H9 (cell line): ENCODE measurements at regions not wholly inside any gene's neighbourhood (a gene's known extent, or its start where the extent isn't known, plus 50 kb on each side); places are given as distances from the start of the nearest gene placed in this dataset.

Experiments used
- DNase-seq: peaks from one replicate; pipeline ENCODE4 v3.0.0-alpha.2; 2017
- H2AFZ ChIP-seq: one replicate; pipeline ENCODE4 v1.6.1; 2013; ENCODE audit warnings: mild to moderate bottlenecking, low read length, control low read depth, moderate library complexity
- H2AK5ac ChIP-seq: 2 replicates; pipeline ENCODE4 v1.6.1; 2013; ENCODE audit warnings: low read length, control low read depth, mixed read lengths; ENCODE audit not compliant: insufficient read length
- H2BK120ac ChIP-seq: one replicate; pipeline ENCODE4 v1.6.1; 2013; ENCODE audit warnings: low read depth, mild to moderate bottlenecking, low read length, control low read depth, inconsistent platforms; ENCODE audit not compliant: poor library complexity, severe bottlenecking
- H2BK12ac ChIP-seq: 2 replicates; pipeline ENCODE4 v1.6.1; 2013; ENCODE audit warnings: low read length, control low read depth, mixed read lengths, low read depth; ENCODE audit not compliant: insufficient read length
- H2BK15ac ChIP-seq: 2 replicates; pipeline ENCODE4 v1.6.1; 2013; ENCODE audit warnings: low read depth, low read length, control low read depth
- H2BK20ac ChIP-seq: one replicate; pipeline ENCODE4 v1.6.1; 2013; ENCODE audit warnings: low read depth, mild to moderate bottlenecking, low read length, control low read depth, inconsistent platforms; ENCODE audit not compliant: poor library complexity, severe bottlenecking
- H2BK5ac ChIP-seq: 2 replicates; pipeline ENCODE4 v1.6.1; 2013; ENCODE audit warnings: low read length, control low read depth, mixed read lengths; ENCODE audit not compliant: insufficient read length
- H3K14ac ChIP-seq: 2 replicates; pipeline ENCODE4 v1.6.1; 2013; ENCODE audit warnings: low read length, control low read depth; ENCODE audit not compliant: insufficient read depth
- H3K18ac ChIP-seq: 2 replicates; pipeline ENCODE4 v1.6.1; 2013; ENCODE audit warnings: low read depth, mild to moderate bottlenecking, mixed read lengths, low read length, control low read depth; ENCODE audit not compliant: insufficient read length
- H3K23ac ChIP-seq: 2 replicates; pipeline ENCODE4 v1.6.1; 2013; ENCODE audit warnings: low read length, control low read depth, mixed read lengths, low read depth; ENCODE audit not compliant: insufficient read length
- H3K23me2 ChIP-seq: 2 replicates; pipeline ENCODE4 v1.6.1; 2013; ENCODE audit warnings: low read depth, mild to moderate bottlenecking, mixed read lengths, low read length, control low read depth; ENCODE audit not compliant: insufficient read length, poor library complexity, severe bottlenecking
- H3K27ac ChIP-seq: 2 replicates; pipeline ENCODE4 v1.5.1; 2013; ENCODE audit warnings: low read length, control low read depth, mixed read lengths, low read depth; ENCODE audit not compliant: insufficient read length
- H3K27me3 ChIP-seq: 2 replicates; pipeline ENCODE4 v1.6.1; 2013; ENCODE audit warnings: low read length, control low read depth, inconsistent platforms; ENCODE audit not compliant: insufficient read depth
- H3K4ac ChIP-seq: 2 replicates; pipeline ENCODE4 v1.6.1; 2013; ENCODE audit warnings: low read depth, mild to moderate bottlenecking, control low read depth, inconsistent platforms, low read length, moderate library complexity
- H3K4me1 ChIP-seq: 2 replicates; pipeline ENCODE4 v1.6.1; 2013; ENCODE audit warnings: low read length, control low read depth, inconsistent platforms; ENCODE audit not compliant: insufficient read depth
- H3K4me2 ChIP-seq: 2 replicates; pipeline ENCODE4 v1.6.1; 2013; ENCODE audit warnings: low read length, control low read depth, mixed read lengths; ENCODE audit not compliant: insufficient read length, insufficient read depth
- H3K56ac ChIP-seq: 2 replicates; pipeline ENCODE4 v1.6.1; 2013; ENCODE audit warnings: low read depth, mild to moderate bottlenecking, mixed read lengths, low read length, control low read depth; ENCODE audit not compliant: insufficient read length
- H3K79me1 ChIP-seq: 2 replicates; pipeline ENCODE4 v1.6.1; 2013; ENCODE audit warnings: low read depth, mild to moderate bottlenecking, moderate library complexity, low read length, control low read depth, inconsistent platforms; ENCODE audit not compliant: insufficient read depth, poor library complexity, severe bottlenecking
- H3K79me2 ChIP-seq: 2 replicates; pipeline ENCODE4 v1.6.1; 2013; ENCODE audit warnings: low read length, control low read depth, inconsistent platforms; ENCODE audit not compliant: insufficient read depth
- H3K9ac ChIP-seq: 2 replicates; pipeline ENCODE4 v1.6.1; 2013; ENCODE audit warnings: low read length, control low read depth, mixed read lengths; ENCODE audit not compliant: insufficient read length; ENCODE audit errors: extremely low read depth
- H3K9me3 ChIP-seq: one replicate; pipeline ENCODE4 v1.6.1; 2013; ENCODE audit warnings: low read depth, low read length, inconsistent platforms; ENCODE audit not compliant: control insufficient read depth
- H3T11ph ChIP-seq: one replicate; pipeline ENCODE4 v1.6.1; 2013; ENCODE audit warnings: mild to moderate bottlenecking, low read length, control low read depth, inconsistent platforms
- H4K20me1 ChIP-seq: one replicate; pipeline ENCODE4 v1.6.1; 2013; ENCODE audit not compliant: control insufficient read depth, insufficient read length, insufficient read depth
- H4K5ac ChIP-seq: 2 replicates; pipeline ENCODE4 v1.6.1; 2013; ENCODE audit warnings: low read depth, mild to moderate bottlenecking, mixed read lengths, low read length, control low read depth; ENCODE audit not compliant: insufficient read length
- H4K8ac ChIP-seq: replicated peaks from 2 replicates; pipeline ENCODE4 v1.6.1; 2013; ENCODE audit warnings: low read length, control low read depth, mixed read lengths, low read depth; ENCODE audit not compliant: insufficient read length
- H4K91ac ChIP-seq: 2 replicates; pipeline ENCODE4 v1.6.1; 2013; ENCODE audit warnings: low read depth, mild to moderate bottlenecking, moderate library complexity, mixed read lengths, low read length, control low read depth; ENCODE audit not compliant: insufficient read length
- H3K27ac Mint-ChIP-seq, 3 experiments: 2 replicates in 2 of 3; 3 replicates in 1 of 3; pipeline ENCODE4 v1.8.0; 2020 to 2021; ENCODE audit warnings: mixed read lengths in 3 of 3, mild to moderate bottlenecking in 1 of 3, moderate library complexity in 1 of 3
- H3K27me3 Mint-ChIP-seq: 2 replicates; pipeline ENCODE4 v1.8.0; 2021; ENCODE audit warnings: low read depth, mild to moderate bottlenecking, moderate library complexity, mixed read lengths
- H3K36me3 Mint-ChIP-seq, 3 experiments: 2 replicates in 2 of 3; 3 replicates in 1 of 3; pipeline ENCODE4 v1.8.0; 2020 to 2021; ENCODE audit warnings: low read depth in 3 of 3, mixed read lengths in 3 of 3; ENCODE audit not compliant: insufficient read depth in 1 of 3
- H3K4me1 Mint-ChIP-seq, 2 experiments: 2 replicates each; pipeline ENCODE4 v1.8.0; 2020; ENCODE audit warnings: mixed read lengths in 2 of 2
- H3K4me3 Mint-ChIP-seq, 2 experiments: 2 replicates in 1 of 2; 3 replicates in 1 of 2; pipeline ENCODE4 v1.8.0; 2020 to 2021; ENCODE audit warnings: mild to moderate bottlenecking in 2 of 2, mixed read lengths in 2 of 2, moderate library complexity in 1 of 2
- H3K9me3 Mint-ChIP-seq, 2 experiments: 2 replicates in 1 of 2; 3 replicates in 1 of 2; pipeline ENCODE4 v1.8.0; 2020; ENCODE audit warnings: mild to moderate bottlenecking in 2 of 2, mixed read lengths in 2 of 2, moderate library complexity in 1 of 2
- CTCF ChIP-seq: fragments of 200-600 bp; sonication (generic); conservative IDR thresholded peaks from 3 replicates; pipeline ENCODE4 v1.8.0; 2021; ENCODE audit warnings: antibody characterized with exemption, mild to moderate bottlenecking
- WGBS: extraction: QIAGEN DNeasy Blood & Tissue Kit; methylation state at CpG from one replicate; pipeline ENCODE4 v1.1.7; 2013; ENCODE audit warnings: missing lambda C conversion rate, low lambda C conversion rate, mixed read lengths; ENCODE audit not compliant: insufficient read length; ENCODE audit errors: extremely low coverage; 5-methylcytosine and 5-hydroxymethylcytosine counted together

GRCh38 chr9:84068872-84069271, 88.3 kb downstream of the RMI1 start:
- Histone ChIP-seq H3K4me2 (no peak overlapping the region), H2AK5ac (no peak overlapping the region), H3T11ph (no peak overlapping the region), H3K4ac (no peak overlapping the region), H4K5ac (no peak overlapping the region), H3K79me1 (no peaks in the 10 kb centered on the region), H2BK120ac (no peak overlapping the region), H2BK5ac (no peak overlapping the region), H4K8ac (no peak overlapping the region), H3K27ac (no peak overlapping the region), H4K20me1 (no peaks in the 10 kb centered on the region), H3K18ac (no peak overlapping the region), H3K14ac (no peak overlapping the region), H2AFZ (no peak overlapping the region), H3K4me1 (no peaks in the 10 kb centered on the region), H3K79me2 (no peaks in the 10 kb centered on the region), H3K9ac (no peak overlapping the region), H3K23ac (no peak overlapping the region), H3K56ac (no peak overlapping the region), H2BK12ac (no peak overlapping the region), H3K23me2 (no peaks in the 10 kb centered on the region), H2BK20ac (no peak overlapping the region), H2BK15ac (no peak overlapping the region), H3K9me3 (no peaks in the 10 kb centered on the region), H4K91ac (no peak overlapping the region), H3K27me3 (no peaks in the 10 kb centered on the region)
- H3K36me3 Mint-ChIP-seq, result no peaks in the 10 kb centered on the region
- no peak for TF ChIP-seq CTCF
- H3K27ac Mint-ChIP-seq, result no peak overlapping the region
- WGBS, result no CpG with 5 or more reads among the region's 5 CpGs
- H3K9me3 Mint-ChIP-seq, result no peaks in the 10 kb centered on the region
- no peak overlapping the region for H3K4me3 Mint-ChIP-seq
- H3K4me1 Mint-ChIP-seq, result no peaks in the 10 kb centered on the region
- DNase-seq, result no peak
- no peaks in the 10 kb centered on the region for H3K27me3 Mint-ChIP-seq
